ENCODE measurements at regions not wholly inside any gene's neighbourhood (a gene's known extent, or its start where the extent isn't known, plus 50 kb on each side); places are given as distances from the start of the nearest gene placed in this dataset.
"Not testable (repeated sequence)": the region's sequence is repeated elsewhere in the genome, so short reads cannot be mapped to it uniquely, and the experiment has no call there.

DNA sequence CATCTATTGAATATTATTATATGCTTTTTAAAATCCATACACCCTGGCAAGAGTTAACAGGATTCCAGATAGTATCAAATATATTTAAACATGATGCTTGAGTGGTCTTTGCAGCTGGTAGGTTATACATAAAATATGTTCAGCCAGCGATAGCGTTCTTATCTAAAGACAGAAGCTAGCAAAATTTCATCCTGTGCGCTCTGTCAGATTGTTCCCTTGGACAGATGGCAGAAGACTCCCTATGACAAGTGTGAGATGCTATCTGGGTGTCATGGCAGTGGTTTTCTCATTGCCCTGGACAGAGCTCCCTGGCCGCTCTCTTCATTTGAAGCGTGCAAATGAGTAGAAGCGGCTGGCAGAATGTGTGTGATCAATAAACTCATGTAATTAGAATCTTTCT, 175.2 kb upstream of the SOX14 start:
- CTCF ChIA-PET = no interaction called here
- Histone ChIP-seq H3K27me3 (ENCODE audit: control insufficient read depth, insufficient read depth, low read length) (no peaks in the 10 kb centered on the region), H3K36me3 (ENCODE audit: control insufficient read depth, insufficient read depth, low read length) (no peaks in the 10 kb centered on the region), H3K4me3 (ENCODE audit: low read depth, low read length) (no peak overlapping the region)
- POLR2A ChIA-PET = no interaction called here
- DNase-seq (ENCODE audit: low read depth) = no peak
- TF ChIP-seq CTCF (IDR thresholded peaks at IDR 0.05; ENCODE audit: insufficient read depth, low read depth, low read length) = no peak

DNA sequence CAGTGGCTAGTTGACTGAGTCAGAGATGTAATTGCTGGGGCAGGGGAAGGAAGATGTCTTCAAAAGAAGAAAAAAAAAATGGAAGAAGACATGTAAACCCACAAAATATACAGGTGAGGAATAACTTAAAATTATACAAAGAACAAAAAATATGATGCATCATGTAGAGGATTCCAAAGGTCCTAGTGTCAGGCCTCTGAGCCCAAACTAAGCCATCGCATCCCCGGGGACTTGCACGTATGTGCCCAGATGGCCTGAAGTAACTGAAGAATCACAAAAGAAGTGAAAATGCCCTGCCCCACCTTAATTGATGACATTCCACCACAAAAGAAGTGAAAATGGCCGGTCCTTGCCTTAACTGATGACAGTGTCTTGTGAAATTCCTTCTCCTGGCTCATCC, 168.7 kb upstream of the SOX14 start:
- H3K36me3 ChIP-seq (ENCODE audit: control insufficient read depth, insufficient read depth, low read length); DNase-seq (ENCODE audit: low read depth); CTCF ChIA-PET; H3K4me3 ChIP-seq (ENCODE audit: low read depth, low read length); H3K27me3 ChIP-seq (ENCODE audit: control insufficient read depth, insufficient read depth, low read length); POLR2A ChIA-PET: not testable (repeated sequence)

DNA sequence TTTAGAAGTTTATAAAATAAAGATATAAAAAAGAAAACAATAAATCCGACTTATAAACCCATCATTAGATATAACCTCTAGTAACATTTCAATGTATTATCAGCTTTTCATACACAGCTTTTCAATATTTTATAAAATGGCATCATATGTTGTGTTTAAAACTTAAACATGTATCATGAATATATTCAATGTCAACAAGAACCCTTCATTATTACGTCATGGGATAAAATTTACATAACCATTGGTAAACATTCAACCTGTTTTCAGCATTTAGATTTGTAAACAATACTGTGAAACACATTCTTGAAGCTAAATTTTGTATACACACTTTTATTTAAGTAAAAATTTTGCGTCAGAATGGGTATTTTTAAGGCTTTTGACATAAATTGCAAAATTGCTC, 153.4 kb upstream of the SOX14 start:
- no peak for TF ChIP-seq CTCF (IDR thresholded peaks at IDR 0.05; ENCODE audit: insufficient read depth, low read depth, low read length)
- H3K27me3 ChIP-seq (ENCODE audit: control insufficient read depth, insufficient read depth, low read length) = no peaks in the 10 kb centered on the region

DNA sequence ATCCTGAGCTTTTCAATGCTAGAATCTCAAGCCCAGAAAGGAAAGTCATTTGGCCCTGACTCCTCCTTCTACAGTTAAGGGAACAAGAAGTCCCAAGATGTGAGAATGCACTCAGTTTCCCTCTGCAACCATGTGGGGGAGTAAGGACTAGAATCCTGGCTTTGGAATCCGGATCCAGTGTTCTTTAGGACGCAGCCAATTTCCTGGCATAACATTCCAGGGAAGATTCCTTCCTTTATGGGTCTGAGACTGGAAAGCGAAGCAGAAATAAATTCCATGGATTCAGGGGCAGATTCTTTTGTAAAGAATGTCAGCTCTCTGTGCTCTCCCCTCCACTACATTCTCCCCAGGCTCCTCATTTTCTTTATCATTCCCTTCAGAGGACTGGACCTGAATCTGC, 151.8 kb upstream of the SOX14 start:
- POLR2A ChIA-PET = no interaction called here
- H3K36me3 ChIP-seq (ENCODE audit: control insufficient read depth, insufficient read depth, low read length) = no peaks in the 10 kb centered on the region
- H3K27me3 ChIP-seq (ENCODE audit: control insufficient read depth, insufficient read depth, low read length) = no peaks in the 10 kb centered on the region
- no peak overlapping the region for H3K4me3 ChIP-seq (ENCODE audit: low read depth, low read length)
- CTCF ChIA-PET = no interaction called here
- DNase-seq (ENCODE audit: low read depth) = no peak
- no peak for TF ChIP-seq CTCF (IDR thresholded peaks at IDR 0.05; ENCODE audit: insufficient read depth, low read depth, low read length)

More for the DNA sequence above, 153.4 kb upstream of the SOX14 start:
- DNase-seq (ENCODE audit: low read depth) = no peak
- Histone ChIP-seq H3K36me3 (ENCODE audit: control insufficient read depth, insufficient read depth, low read length) (no peaks in the 10 kb centered on the region), H3K4me3 (ENCODE audit: low read depth, low read length) (no peak overlapping the region)
- CTCF ChIA-PET = interaction anchor here (0.5 kb wide), 1 partner anchor 96 kb away, joined by 4 read pairs; no protein-coding TSS in a partner anchor
- POLR2A ChIA-PET = no interaction called here

- DNase-seq (ENCODE audit: low read depth) = no peak
- Histone ChIP-seq H3K4me3 (ENCODE audit: low read depth, low read length) (no peak overlapping the region), H3K36me3 (ENCODE audit: control insufficient read depth, insufficient read depth, low read length) (no peaks in the 10 kb centered on the region), H3K27me3 (ENCODE audit: control insufficient read depth, insufficient read depth, low read length) (no peaks in the 10 kb centered on the region)
- POLR2A ChIA-PET = no interaction called here
- CTCF ChIA-PET = no interaction called here
- TF ChIP-seq CTCF (IDR thresholded peaks at IDR 0.05; ENCODE audit: insufficient read depth, low read depth, low read length) = no peak
Observed at GRCh38 chr3:137615659-137616418, 148.3 kb upstream of the SOX14 start.
